NB4 (cell line): ENCODE measurements at regions not wholly inside any gene's neighbourhood (a gene's known extent, or its start where the extent isn't known, plus 50 kb on each side); places are given as distances from the start of the nearest gene placed in this dataset.

Experiments used
- CTCF ChIP-seq: IDR thresholded peaks from one replicate; pipeline ENCODE4 v1.5.1; 2012; ENCODE audit warnings: low read depth, low read length
- MAX ChIP-seq: IDR thresholded peaks from 2 replicates; pipeline ENCODE4 v1.6.1; 2011; ENCODE audit warnings: low read depth, low read length
- POLR2A ChIP-seq: IDR thresholded peaks from 2 replicates; pipeline ENCODE4 v1.6.1; 2011; ENCODE audit warnings: mild to moderate bottlenecking; ENCODE audit not compliant: insufficient read length; ENCODE audit errors: extremely low read depth

DNA sequence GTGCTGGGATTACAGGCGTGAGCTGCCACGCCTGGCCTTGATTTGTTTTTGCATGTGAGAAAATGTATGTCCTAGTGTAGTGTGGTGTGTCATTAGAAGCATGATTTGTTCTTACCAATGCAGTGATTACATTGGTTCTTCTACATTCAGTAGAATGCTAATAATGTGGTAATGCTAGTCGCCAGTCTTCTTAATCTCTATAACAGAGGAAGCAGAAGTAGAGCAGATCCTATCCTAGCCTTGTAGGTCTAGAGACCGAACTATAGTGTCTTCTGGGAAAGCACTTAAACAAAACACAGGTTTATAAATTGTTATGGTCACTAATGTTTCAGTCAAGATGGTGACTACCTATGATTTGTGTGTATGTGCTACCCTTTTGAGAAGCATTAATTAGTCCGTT lies 197.5 kb upstream of the DMRT1 start:
- TF ChIP-seq MAX (no peak), CTCF (no peak), POLR2A (no peak)
